Hematopoietic multipotent progenitor cell treated with erythropoietin and hydrocortisone succinate and interleukin-3 and kit ligand, for 6 days (in vitro differentiated cells): ENCODE measurements at regions not wholly inside any gene's neighbourhood (a gene's known extent, or its start where the extent isn't known, plus 50 kb on each side); places are given as distances from the start of the nearest gene placed in this dataset.
A peak's percentile ranks its signal among the peaks of the same experiment; 100 is the strongest.

ENCODE experiments used
- DNase-seq: peaks from one replicate; pipeline ENCODE4 v3.0.0-alpha.2; 2015

DNA sequence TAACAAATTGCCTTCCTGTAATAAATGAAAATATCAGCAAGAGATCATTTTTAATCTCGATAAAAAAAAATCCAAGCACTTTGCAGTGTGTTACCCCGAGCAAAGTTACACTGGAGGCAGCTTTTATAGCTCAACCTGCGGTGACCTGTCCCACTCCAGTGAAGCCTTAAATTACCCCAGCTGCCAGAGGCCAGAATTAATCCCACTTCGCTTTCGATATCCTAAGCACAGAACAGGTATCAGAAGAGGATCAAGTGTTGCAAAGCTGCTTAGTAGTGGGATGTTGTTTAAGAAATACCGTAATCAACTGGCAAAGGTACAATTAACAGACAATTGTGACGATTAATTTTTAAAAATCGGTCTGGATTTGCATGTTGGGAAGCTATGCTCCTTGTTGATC lies 314.0 kb downstream of the AGTPBP1 start:
- DNase-seq = no peak

DNA sequence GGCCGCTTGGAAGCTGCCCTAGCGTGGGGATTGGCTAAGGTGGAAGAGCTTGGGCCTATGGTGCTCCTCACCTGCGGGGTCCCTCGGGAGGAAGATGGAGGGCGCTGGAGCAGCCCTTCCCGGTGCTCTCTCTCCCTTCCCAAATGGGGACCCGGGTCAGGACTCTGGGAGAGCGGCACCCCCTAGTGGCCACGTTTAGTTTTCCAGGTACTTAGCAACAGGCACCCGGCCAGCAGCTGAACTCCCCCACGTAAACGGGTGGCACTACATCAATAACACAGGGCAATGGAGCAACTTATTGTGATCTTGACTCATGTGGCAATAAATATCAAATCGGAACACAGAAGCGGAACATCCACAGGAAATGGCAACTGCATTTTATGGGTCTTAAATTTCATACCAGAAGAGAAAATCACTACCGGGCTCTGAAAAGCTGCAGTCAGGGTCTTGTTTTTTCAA lies 316.6 kb downstream of the AGTPBP1 start:
- peak; percentile 74 for DNase-seq

DNA sequence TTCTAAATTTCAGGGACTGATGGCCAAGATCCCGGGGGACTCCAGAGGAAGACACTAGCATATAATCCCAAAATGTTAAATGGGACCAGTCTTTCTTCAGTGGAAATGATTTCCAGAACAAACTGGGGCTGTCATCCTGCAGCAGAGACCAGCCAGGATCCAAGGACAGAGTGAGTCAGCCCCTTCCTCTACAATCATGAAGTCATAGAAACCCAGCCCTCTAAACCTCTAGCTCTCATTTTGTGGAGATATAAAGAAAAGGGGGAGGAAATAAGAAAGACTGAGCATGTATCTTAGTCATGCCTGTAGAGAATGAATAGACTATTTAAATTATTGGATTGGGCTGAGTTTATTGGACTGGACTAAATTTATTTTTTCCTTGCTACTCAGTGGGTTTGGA lies 318.3 kb downstream of the AGTPBP1 start:
- DNase-seq = no peak

DNA sequence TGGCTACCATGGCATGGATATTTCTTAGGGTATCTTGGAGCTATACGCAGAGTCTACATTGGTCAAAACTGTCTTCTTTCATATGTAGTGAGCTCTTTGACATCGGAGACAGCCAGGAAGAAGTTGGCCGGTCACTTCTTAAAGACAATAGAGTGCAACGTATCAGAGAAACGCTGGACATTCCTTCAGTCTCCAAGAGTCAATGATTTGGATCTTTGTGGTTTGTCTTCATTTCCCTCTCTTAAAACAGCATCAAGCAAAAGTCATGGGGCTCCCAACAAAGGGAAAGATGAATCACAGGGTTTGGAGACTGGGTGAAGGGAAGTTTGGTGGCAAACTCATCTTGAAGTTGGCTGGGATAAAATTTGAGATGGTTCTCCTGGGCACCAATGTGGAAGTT lies 320.1 kb downstream of the AGTPBP1 start:
- no peak for DNase-seq

DNA sequence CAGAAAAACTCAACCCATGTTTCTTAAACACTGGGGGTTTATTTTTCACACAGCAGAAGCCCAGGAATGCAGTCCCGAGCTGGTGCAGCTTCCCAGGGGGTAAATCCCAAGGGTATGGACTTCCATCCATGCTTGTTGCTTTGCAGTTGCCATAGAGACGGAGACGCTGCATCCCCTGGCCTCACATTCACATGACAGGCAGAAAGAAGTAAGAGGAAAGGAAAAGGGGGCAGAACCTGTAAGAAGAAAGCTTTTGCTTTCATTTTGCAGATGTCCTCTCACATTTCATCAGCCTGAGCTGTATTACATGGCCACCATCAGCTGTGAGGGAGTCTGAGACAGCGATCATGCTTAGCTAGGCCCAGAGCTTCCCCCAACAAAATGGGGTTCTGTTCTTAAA lies 321.0 kb downstream of the AGTPBP1 start:
- no peak for DNase-seq

DNA sequence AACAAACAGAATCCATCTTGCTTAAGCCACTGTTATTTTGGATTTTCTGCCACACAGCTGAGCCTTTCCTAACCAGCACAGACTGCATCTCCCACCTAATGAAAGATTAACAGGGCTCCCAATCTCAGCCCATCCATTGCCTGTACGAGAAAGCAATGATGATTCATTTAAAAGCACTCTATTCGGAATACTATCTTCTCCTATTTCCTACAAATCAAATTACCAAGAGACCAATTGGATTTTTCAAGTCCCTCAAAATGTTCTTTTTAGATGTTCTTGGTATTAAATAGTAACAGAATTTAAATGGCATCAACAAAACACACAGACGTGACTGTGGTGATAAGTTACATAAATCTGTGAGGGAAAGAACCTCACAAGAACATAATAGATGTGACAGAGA lies 324.1 kb downstream of the AGTPBP1 start:
- DNase-seq = no peak

DNA sequence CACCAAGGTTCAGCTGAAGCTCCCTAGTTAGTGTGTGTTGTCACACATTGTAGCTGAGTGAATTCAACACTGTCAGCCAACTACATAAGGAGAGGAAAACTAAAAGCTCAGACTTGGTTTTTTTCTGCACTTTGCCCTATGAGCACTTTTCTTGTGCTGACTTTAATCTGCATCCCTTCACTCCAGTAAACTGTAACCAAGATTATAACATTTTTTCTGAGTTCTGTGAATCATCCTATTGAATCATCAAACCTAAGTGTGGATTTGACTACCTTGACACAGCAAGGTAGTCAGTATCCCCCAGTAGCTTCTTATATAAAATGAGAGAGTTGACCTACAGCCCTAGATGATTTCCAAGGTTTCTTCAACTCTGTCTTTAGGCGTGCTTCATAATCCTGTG lies 325.0 kb downstream of the AGTPBP1 start:
- DNase-seq = no peak

DNA sequence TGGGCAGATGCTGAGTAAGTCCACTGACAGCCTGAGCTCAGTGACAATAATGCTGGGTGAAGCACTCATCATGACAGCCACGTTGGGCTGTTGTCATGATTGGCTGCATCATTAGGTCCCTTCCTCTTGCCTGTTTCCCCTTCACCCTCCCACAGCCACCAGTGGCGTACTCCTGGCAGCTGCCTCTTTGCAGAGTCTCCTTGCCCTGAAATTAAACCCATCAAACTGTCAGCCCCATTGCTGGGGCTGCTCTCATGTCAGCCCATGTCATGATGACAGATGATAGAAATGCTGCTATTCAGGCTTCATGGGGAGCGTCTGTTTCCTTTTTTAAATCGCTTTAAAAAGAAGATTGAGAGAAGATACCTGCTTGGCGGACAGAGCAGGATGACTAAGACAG lies 327.4 kb downstream of the AGTPBP1 start:
- DNase-seq = no peak

DNA sequence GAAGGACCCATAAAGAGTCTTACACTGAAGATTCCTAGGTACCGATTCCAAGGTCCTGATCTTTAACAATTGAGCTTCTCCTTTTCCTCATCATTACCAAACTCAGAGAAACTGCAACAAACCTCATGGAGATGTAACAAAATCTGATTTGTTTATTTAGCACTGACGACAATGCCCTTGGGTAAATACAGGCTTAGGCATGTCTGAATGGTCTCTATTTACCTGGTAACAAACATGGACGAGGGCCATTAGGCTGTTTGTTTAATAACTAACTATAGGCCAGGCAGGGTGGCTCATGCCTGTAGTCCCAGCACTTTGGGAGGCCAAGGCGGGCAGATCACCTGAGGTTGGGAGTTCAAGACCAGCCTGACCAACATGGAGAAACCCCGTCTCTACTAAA lies 333.3 kb downstream of the AGTPBP1 start:
- no peak for DNase-seq

DNA sequence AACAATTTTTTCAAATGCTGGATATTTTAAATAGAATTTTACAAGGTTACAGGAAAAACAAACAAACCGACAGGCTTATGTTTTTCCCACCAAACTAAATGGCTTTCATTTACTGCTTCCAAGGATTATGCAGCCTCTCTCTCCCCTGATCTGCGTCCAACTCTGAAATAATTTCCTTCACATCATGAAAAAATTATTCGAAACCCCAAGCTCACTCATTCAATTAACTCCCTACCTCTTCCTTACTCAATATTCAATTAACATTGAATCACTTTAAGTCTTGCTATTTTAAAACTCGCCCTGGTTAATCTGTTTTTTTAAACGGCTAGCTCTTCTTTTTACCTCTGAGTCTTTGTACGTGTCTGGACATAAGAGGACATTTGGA lies 336.2 kb downstream of the AGTPBP1 start:
- DNase-seq = no peak

DNA sequence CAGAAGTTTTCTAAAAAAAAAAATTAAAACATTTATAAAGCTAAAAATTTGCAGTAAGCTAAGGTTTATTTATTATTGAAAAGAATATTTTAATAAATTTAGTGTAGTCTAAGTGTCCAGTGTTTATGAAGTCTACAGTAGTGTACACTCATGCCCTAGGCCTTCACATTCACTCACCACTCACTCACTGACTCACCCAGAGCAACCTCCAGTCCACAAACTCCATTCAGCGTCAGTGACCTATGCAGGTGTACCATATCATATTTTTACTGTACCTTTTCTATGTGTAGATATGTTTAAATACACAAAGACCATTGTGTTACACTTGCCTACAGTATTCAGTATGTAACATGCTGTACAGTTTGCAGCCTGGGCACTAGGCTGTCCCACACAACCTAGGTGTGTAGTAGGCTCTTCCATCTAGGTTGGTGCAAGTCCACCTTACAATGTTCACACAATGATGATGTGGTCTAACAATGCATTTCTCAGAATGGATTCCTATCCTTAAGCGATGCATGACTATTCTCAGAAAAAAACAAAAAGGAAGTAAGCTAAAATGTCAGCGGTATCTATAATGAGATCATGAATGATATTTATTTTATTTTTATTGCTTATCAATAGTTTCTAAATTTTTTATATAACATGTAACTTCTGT lies 336.7 kb downstream of the AGTPBP1 start:
- DNase-seq = no peak

DNA sequence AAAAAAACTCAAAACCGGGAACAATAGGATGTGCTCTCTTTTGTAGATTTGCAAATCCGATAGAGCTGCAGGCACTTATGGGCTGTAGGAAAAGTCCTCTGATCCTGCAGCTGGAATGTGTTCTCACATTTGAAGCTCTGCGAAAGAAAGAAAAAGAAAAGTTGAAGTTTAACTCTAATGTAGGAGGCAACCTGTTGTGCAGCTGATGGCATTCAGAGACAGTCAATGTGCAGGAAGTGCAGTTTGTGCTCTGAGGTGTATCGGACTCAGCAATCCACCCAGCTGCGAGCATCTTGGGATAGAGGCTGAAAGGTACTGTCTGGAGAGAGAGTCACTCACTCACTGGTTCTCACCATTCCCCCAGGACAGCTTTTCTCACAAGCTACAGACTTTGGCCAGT lies 339.2 kb downstream of the AGTPBP1 start:
- DNase-seq = no peak

DNA sequence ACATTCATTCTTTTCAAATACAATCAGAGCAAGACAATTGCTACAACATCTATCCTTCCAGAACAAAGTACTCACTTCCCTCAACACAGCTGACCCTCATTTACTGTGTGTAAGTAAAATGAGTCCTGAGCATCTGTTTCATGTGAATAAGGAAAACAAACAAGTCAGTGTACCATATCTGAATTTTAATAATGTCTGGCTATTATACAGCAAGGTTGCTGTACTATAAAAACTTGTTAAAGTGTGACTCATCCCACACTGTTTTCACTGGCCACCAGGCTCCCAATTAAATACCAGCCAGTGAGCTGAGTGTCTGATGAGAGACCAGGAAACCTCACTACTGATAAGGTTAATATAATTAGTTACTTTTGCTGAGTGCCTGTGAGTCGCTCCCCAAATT lies 339.8 kb downstream of the AGTPBP1 start:
- DNase-seq = no peak

DNA sequence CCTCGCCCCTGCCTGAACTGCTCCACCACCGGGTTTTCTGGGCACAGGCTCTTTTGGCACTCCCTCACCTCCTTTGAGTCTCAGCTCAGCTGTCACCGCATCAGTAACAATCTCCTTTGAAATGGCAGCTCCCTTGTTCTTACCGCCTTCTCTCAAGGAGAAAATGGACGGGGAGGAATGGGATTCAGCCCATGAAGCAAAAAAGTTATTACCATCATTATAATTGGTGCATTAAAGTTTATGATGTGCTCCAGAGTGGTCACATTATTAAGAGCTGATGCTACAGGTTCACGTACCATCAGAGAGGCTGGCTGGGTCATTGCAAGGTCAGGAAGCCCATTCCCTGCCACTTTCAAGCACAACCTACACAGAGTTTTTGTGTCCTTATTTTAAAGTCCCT lies 344.7 kb downstream of the AGTPBP1 start:
- DNase-seq = no peak

DNA sequence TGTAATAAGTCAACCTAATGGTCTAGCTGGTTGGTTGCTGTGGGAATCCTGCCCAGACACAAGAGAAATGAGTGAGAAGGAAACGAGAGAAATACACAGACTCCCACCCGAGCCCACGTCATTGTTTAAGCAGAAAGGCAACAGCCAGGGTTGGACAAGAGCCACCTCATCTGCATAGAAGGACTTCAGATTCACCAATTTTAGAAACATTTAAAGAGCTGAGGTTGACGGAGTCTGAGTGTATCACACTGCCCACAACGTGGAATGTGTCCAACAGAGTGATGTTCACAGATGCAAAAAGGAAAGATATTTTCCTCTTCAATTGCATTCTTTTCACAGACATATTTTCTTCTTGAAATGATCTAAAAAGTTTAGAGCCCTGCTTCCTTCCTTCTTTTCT lies 349.5 kb downstream of the AGTPBP1 start:
- DNase-seq = no peak

DNA sequence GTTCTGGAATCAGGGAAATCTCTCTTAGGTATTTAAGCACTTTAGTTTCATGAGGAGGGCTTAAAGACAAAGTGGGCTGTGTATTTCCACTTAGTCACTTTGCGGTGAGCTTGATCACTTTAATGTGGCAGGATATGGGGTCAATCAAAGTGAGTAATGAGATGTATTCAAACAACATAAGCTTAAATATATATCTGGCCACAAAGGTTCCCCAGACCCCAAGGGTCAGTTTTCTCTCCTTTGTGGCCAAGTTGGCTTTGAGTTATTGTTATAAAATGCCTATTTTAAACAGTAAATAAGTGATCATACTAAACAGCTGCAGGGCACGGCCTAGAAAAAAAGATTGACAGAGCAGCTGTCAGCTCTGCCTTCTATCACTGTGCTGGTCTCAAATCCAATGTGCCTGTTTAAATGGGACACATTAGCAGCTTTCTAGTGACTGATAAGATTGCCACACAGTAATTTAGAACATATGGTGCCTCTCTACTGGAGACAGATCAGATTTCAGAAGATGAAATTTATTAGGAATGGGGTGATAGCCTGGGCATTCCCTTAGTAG lies 363.9 kb downstream of the AGTPBP1 start:
- DNase-seq = no peak

DNA sequence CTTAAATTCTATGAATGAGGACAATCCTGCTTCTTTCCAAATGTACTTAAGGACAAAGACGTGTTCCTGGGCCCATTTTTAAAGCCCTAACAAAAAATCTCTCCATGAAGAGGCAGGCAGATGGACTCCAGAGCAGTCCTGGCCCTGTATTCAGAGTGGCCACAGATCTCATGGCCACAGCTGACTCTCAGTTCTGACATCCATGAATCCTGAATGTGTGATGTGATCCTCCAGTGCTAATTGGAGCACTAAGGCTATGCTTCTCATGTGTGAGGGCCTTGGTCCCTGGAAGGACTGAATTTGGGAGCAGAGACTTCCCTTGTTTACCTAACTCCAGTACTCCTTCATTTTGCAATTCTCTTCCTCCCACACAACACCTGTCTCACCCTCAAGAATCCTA lies 373.0 kb downstream of the AGTPBP1 start:
- DNase-seq = no peak

DNA sequence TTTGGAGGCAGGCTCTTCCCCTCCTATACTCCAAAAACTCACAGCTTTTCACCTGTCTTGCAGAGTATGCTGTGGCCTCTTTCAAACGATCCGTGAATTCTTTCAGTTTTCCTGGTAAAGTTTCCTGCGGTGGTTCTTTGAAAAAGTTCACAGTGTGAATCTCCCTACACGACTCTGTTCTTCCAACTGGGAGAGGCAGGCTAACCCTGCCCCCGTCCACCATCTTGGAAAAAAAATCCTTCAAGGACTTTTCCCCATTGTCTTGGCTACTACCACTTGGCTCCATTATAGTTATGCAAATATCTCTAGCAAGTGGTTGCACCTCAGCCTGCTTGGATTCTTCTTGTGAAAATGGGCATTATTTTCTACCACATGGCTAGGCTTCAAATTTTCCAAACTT lies 382.6 kb downstream of the AGTPBP1 start:
- DNase-seq = no peak

DNA sequence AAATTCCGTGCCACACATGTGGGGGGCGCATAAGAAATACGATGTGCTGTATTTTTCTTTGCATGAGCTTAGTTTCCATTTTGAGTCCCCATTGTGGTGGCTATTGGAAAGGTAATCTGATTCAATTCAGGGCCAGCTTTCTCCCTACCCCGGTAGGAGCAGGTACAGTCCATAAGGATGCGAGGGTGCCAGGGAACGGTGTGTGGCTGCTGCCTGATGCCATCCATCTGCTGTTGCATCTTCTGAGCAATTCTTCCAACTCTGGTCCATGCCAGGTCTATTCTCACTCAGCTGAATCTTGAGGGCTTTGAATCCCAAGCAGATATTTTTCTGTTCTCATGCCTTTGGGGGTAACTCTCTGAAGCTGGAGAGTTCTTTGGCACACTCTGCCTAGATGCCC lies 392.7 kb downstream of the AGTPBP1 start:
- DNase-seq = no peak

DNA sequence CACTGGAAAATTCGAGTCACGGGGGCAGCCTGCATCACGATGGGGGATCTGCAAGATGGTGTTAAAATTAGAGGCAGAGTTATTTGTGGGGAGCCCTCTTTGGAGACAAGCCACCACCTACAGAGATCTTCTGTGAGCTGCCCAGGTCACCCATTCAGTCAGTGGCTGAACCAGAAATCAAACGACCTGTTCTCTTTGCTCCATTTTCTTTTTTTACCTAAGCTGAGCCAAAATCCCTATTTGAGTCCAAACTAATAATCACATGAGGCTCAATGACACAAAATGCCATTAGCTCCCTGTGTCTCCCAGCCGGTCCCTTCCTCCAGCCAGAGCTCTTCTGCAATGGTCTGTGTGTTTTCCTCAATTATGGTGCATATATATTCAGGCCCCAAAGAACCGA lies 394.2 kb downstream of the AGTPBP1 start:
- DNase-seq = no peak

DNA sequence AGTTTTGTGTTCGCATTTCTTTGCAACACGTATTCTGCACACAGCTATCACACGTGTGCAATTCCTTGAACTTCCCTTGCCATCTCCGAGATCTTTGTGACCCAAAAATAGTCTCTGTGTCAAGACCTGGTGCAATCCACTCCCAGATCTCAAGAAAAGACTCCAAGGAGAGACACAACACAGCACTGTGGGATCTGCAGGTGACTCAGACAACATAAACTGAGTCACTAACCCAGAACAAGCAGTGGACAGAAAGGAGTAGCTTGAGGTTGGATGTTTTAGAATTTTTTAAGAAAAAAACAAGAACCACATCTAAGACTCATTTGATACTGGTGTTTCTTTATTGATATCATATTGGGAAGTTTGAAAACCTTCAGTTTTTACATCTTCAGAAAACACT lies 396.9 kb downstream of the AGTPBP1 start:
- DNase-seq = no peak

DNA sequence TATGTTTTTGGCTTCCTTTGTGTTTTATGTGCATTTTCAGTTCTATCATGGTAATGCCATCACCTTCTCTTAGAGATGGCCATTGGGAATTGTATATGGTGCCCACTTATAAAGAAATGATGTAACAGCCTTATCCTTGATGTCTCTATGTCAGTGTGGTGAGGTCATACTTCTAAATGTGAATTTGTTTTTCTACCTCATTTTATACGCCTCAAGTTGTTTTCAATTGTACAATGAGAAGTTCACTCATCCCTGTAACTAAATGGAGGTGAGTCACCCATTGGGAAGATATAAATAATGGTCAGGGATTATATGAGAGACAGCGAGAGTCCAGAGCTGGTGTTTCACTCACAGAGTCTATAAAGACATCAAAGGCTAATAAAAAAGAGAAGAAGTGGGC lies 402.4 kb downstream of the AGTPBP1 start:
- DNase-seq = no peak

DNA sequence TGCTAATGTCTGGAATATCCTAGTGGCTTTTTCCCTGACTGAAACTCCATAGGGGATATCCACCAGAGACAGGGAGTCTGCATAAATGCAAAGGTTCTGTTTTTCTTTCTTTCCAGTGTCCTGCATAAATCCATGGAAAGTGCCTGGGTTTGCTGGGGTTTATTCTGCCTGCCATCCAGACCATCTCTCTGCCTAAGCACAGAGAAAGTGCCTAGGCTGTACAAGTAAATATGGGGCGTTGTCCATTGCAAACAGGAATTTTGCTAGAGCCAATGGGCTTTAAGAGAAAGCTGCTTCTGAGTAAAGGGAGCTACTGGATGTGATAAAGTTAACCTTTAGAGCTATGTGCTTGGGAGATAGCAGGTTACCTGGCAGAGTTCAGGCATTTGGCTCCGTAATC lies 407.5 kb downstream of the AGTPBP1 start:
- DNase-seq = no peak

DNA sequence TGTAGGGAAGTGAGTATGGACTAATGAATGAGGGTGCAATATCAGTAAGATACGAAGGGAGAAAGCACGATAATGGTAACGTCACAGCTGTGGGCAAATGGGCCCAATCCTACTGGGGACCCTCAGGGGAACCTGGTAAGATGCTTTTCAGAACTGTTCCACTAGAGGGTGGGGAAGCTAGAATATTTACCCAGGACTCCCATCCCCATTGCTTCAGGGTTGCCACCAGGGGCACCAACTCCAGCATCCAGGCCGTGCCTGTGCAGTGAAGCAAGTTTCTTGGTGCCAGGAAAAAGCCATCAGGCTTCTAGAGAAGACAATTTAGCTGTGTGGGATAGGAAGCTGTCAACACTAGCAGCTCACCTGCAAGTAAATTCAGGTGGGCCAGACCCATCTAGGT lies 409.3 kb downstream of the AGTPBP1 start:
- peak; percentile 21 for DNase-seq

DNA sequence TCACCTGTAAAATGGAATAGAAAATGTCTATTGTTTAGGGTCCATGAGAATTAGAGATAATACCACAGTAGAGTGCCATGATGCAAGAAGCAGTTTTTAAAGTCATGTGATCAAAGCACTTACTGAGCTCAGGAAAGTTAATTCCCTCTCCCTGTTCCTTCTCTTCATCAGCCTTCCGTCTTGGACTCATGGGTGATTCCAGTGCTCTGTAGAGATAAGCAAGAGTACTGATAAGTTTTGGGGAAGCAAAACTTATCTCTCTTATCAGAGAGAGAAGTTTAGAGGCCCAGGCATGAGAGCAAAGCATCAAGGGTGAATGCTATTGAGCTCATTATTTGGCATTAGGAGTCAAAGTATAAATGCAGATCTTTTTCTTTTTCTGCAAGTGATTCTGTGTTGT lies 410.1 kb downstream of the AGTPBP1 start:
- no peak for DNase-seq
